IMR-90 (cell line): ENCODE measurements at regions not wholly inside any gene's neighbourhood (a gene's known extent, or its start where the extent isn't known, plus 50 kb on each side); places are given as distances from the start of the nearest gene placed in this dataset.

Experiments used
- ATAC-seq: fragments of 200-7000 bp; cut with Tn5 transposase; 2 replicates; pipeline ENCODE4 v1.9.1; 2020; ENCODE audit warnings: low read depth, mild to moderate bottlenecking, moderate library complexity
- BruUV-seq: library from RNA; stranded (reverse); fragments of 400-500 nt; replicated peaks from 2 replicates; lab custom pipeline; 2021; lab: Mats Ljungman, UMichigan
- CTCF ChIA-PET: fragments of 300-600 bp; formaldehyde crosslinking; extraction: SDS; loops from one replicate; lab custom pipeline; 2021; ENCODE audit warnings: antibody characterized with exemption; lab: Yijun Ruan, JAX
- POLR2A ChIA-PET: fragments of 300-600 bp; sonication (Branson Sonifier 250); formaldehyde crosslinking; loops from one replicate; lab custom pipeline; 2022; ENCODE audit warnings: antibody characterized with exemption; ENCODE audit not compliant: unreplicated experiment; lab: Charles Lee
- DNase-seq: peaks from one replicate; pipeline ENCODE4 v3.0.0; 2013
- H2AFZ ChIP-seq: replicated peaks from 2 replicates; pipeline ENCODE3; 2013; ENCODE audit warnings: low read length, mild to moderate bottlenecking; ENCODE audit not compliant: poor library complexity
- H2AK5ac ChIP-seq: 2 replicates; pipeline ENCODE4 v1.6.1; 2013; ENCODE audit warnings: low read depth, low read length, inconsistent platforms
- H2AK9ac ChIP-seq: replicated peaks from 2 replicates; pipeline ENCODE3; 2013; ENCODE audit warnings: mild to moderate bottlenecking, low read depth, low read length, moderate library complexity; ENCODE audit not compliant: poor library complexity
- H2BK120ac ChIP-seq: 2 replicates; pipeline ENCODE4 v1.6.1; 2013; ENCODE audit warnings: low read depth, low read length, inconsistent platforms
- H2BK15ac ChIP-seq: 3 replicates; pipeline ENCODE4 v1.6.1; 2013; ENCODE audit warnings: low read depth, low read length, inconsistent platforms
- H2BK20ac ChIP-seq: 2 replicates; pipeline ENCODE4 v1.6.1; 2013; ENCODE audit warnings: low read depth, mild to moderate bottlenecking, inconsistent platforms, low read length, moderate library complexity
- H2BK5ac ChIP-seq: 2 replicates; pipeline ENCODE4 v1.6.1; 2013; ENCODE audit warnings: mild to moderate bottlenecking, low read depth, low read length, inconsistent platforms; ENCODE audit not compliant: poor library complexity, severe bottlenecking
- H3K14ac ChIP-seq: replicated peaks from 2 replicates; pipeline ENCODE4 v1.6.1; 2013; ENCODE audit warnings: low read depth, low read length, inconsistent platforms
- H3K18ac ChIP-seq: 2 replicates; pipeline ENCODE4 v1.6.1; 2013; ENCODE audit warnings: low read depth, low read length, control low read depth
- H3K23ac ChIP-seq: 2 replicates; pipeline ENCODE4 v1.6.1; 2013; ENCODE audit warnings: low read depth, low read length, inconsistent platforms
- H3K27ac ChIP-seq: 2 replicates; pipeline ENCODE4 v1.5.1; 2013; ENCODE audit warnings: mild to moderate bottlenecking, control low read depth, low read length; ENCODE audit not compliant: insufficient read depth
- H3K27me3 ChIP-seq: 2 replicates; pipeline ENCODE4 v1.6.1; 2013; ENCODE audit warnings: low read length; ENCODE audit not compliant: control insufficient read depth, insufficient read depth
- H3K36me3 ChIP-seq: 2 replicates; pipeline ENCODE4 v1.6.1; 2013; ENCODE audit warnings: low read length, mixed read lengths; ENCODE audit not compliant: control insufficient read depth, insufficient read depth
- H3K4ac ChIP-seq: 2 replicates; pipeline ENCODE4 v1.6.1; 2013; ENCODE audit warnings: low read depth, low read length, inconsistent platforms
- H3K4me1 ChIP-seq: 2 replicates; pipeline ENCODE4 v1.6.1; 2013; ENCODE audit warnings: low read length, mixed read lengths; ENCODE audit not compliant: control insufficient read depth, insufficient read depth
- H3K4me2 ChIP-seq: 2 replicates; pipeline ENCODE4 v1.6.1; 2013; ENCODE audit warnings: low read depth, mild to moderate bottlenecking, control low read depth, low read length, moderate library complexity
- H3K4me3 ChIP-seq: 2 replicates; pipeline ENCODE4 v1.5.1; 2013; ENCODE audit warnings: low read depth, mild to moderate bottlenecking, control low read depth, low read length, moderate library complexity; ENCODE audit not compliant: insufficient read depth
- H3K56ac ChIP-seq: 2 replicates; pipeline ENCODE4 v1.6.1; 2013; ENCODE audit warnings: low read length, inconsistent platforms; ENCODE audit not compliant: insufficient read depth; ENCODE audit errors: extremely low read depth
- H3K79me1 ChIP-seq, 2 experiments: 2 replicates each; pipeline ENCODE4 v1.6.1; 2013; ENCODE audit warnings: low read length in 2 of 2, inconsistent platforms in 1 of 2, low read depth in 1 of 2
- H3K9ac ChIP-seq: 2 replicates; pipeline ENCODE4 v1.6.1; 2013; ENCODE audit warnings: low read depth, low read length, control low read depth
- H3K9me1 ChIP-seq: 2 replicates; pipeline ENCODE4 v1.6.1; 2013; ENCODE audit warnings: low read length, inconsistent platforms; ENCODE audit not compliant: insufficient read depth
- H3K9me3 ChIP-seq: 2 replicates; pipeline ENCODE4 v1.6.1; 2013; ENCODE audit warnings: low read length; ENCODE audit not compliant: control insufficient read depth, insufficient read depth
- H4K20me1 ChIP-seq: 2 replicates; pipeline ENCODE4 v1.6.1; 2013; ENCODE audit warnings: low read length, inconsistent platforms; ENCODE audit not compliant: insufficient read depth
- H4K5ac ChIP-seq: 2 replicates; pipeline ENCODE4 v1.6.1; 2013; ENCODE audit warnings: mild to moderate bottlenecking, low read depth, low read length, control low read depth
- H4K8ac ChIP-seq, 2 experiments: 2 replicates each; pipeline ENCODE4 v1.6.1; 2013; ENCODE audit warnings: low read depth in 2 of 2, low read length in 2 of 2, control low read depth in 1 of 2, inconsistent platforms in 1 of 2
- H4K91ac ChIP-seq: 2 replicates; pipeline ENCODE4 v1.6.1; 2013; ENCODE audit warnings: low read depth, low read length, inconsistent platforms; ENCODE audit not compliant: insufficient read depth
- BHLHE40 ChIP-seq: fragments of 150-350 bp; IDR thresholded peaks from 2 replicates; pipeline ENCODE4 v1.6.1; 2016; ENCODE audit warnings: mild to moderate bottlenecking, low read depth, low read length
- CHD1 ChIP-seq: IDR thresholded peaks from 2 replicates; pipeline ENCODE4 v1.6.1; 2012; ENCODE audit warnings: low read depth, low read length, improper control_type of control experiment
- CTCF ChIP-seq: conservative IDR thresholded peaks from 2 replicates; pipeline ENCODE4 v1.5.1; 2012; ENCODE audit warnings: mild to moderate bottlenecking, low read depth, low read length, improper control_type of control experiment
- ELK1 ChIP-seq: fragments of 150-350 bp; IDR thresholded peaks from 2 replicates; pipeline ENCODE4 v1.6.1; 2016; ENCODE audit warnings: low read depth, mild to moderate bottlenecking, low read length, moderate library complexity, borderline replicate concordance
- FOS ChIP-seq: fragments of 150-350 bp; IDR thresholded peaks from 2 replicates; pipeline ENCODE4 v1.6.1; 2016; ENCODE audit warnings: low read depth, low read length
- MAZ ChIP-seq: IDR thresholded peaks from 2 replicates; pipeline ENCODE4 v1.6.1; 2012; ENCODE audit warnings: low read depth, mild to moderate bottlenecking, low read length, improper control_type of control experiment, moderate library complexity, borderline replicate concordance
- MXI1 ChIP-seq: IDR thresholded peaks from 2 replicates; pipeline ENCODE4 v1.6.1; 2012; ENCODE audit warnings: low read depth, mild to moderate bottlenecking, low read length, moderate library complexity, borderline replicate concordance
- NFE2L2 ChIP-seq: fragments of 150-350 bp; IDR thresholded peaks from 2 replicates; pipeline ENCODE4 v1.6.1; 2016; ENCODE audit warnings: low read depth, mild to moderate bottlenecking, low read length
- RFX5 ChIP-seq: IDR thresholded peaks from 2 replicates; pipeline ENCODE4 v1.8.0; 2012; ENCODE audit warnings: low read depth, mild to moderate bottlenecking, low read length, moderate library complexity
- WGBS, 2 experiments: methylation state at CpG; one replicate each; pipeline versions ENCODE4 v1.1.5 to v1.1.7; 2013; ENCODE audit warnings: missing lambda C conversion rate in 2 of 2; ENCODE audit not compliant: insufficient read length in 1 of 2; ENCODE audit errors: extremely low coverage in 2 of 2; 5-methylcytosine and 5-hydroxymethylcytosine counted together
- dilution Hi-C: fragments of 300-500 bp; cut with HindIII; formaldehyde crosslinking; loops from one replicate; pipeline ENCODE4 v1.14.3; 2018; ENCODE audit warnings: low sequenced_read_pairs; ENCODE audit not compliant: unreplicated experiment
- in situ Hi-C: fragments of 300-500 bp; cut with MboI; formaldehyde crosslinking; loops from 3 replicates; pipeline ENCODE4 v1.14.3; 2019; ENCODE audit warnings: low sequenced_read_pairs, inconsistent platforms, mixed read lengths
- intact Hi-C: fragments of 100-400 bp; cut with micrococcal nuclease; formaldehyde crosslinking; loops from 2 replicates; pipeline ENCODE4 v1.10.0; 2022

- Histone ChIP-seq H3K9me1 (no peaks in the 10 kb centered on the region), H3K4me2 (no peak overlapping the region), H3K56ac (no peak overlapping the region), H3K79me1 (no peaks in the 10 kb centered on the region), H3K23ac (no peak overlapping the region), H3K27ac (no peak overlapping the region), H3K9me3 (no peaks in the 10 kb centered on the region), H2BK120ac (no peak overlapping the region), H3K36me3 (no peaks in the 10 kb centered on the region), H2AK9ac (no peak overlapping the region), H3K14ac (no peak overlapping the region), H4K5ac (no peak overlapping the region), H2BK20ac (no peak overlapping the region), H2BK15ac (no peak overlapping the region), H3K27me3 (0 out of 2 replicates have a peak, but pooled peaks cover 1% of the 10 kb centered on the region), H3K4ac (no peak overlapping the region), H2AK5ac (no peak overlapping the region), H4K8ac (no peak overlapping the region), H2AFZ (no peak overlapping the region), H3K18ac (no peak overlapping the region), H4K91ac (no peak overlapping the region), H3K9ac (no peak overlapping the region), H2BK5ac (no peak overlapping the region), H3K4me3 (no peak overlapping the region), H3K4me1 (no peaks in the 10 kb centered on the region), H4K20me1 (no peaks in the 10 kb centered on the region)
- BruUV-seq = no TSS peak
- in situ Hi-C loops = no loop called here
- 82% methylated on average over 3 of the region's 4 CpGs; no CpG with 5 or more reads in 1 of the 2 experiments for WGBS, 2 experiments
- ChIA-PET CTCF (no interaction called here), POLR2A (no interaction called here)
- ATAC-seq (no peak), DNase-seq (no peak)
- dilution Hi-C loops = no loop called here
- TF ChIP-seq CTCF = no peak
- no peak for TF ChIP-seq MAZ
- no peak for TF ChIP-seq BHLHE40
- TF ChIP-seq CHD1 = no peak
- TF ChIP-seq NFE2L2 = no peak
- TF ChIP-seq RFX5 = no peak
- no peak for TF ChIP-seq FOS
- no peak for TF ChIP-seq ELK1
- TF ChIP-seq MXI1 = no peak
- intact Hi-C loops = no loop called here
Observed at GRCh38 chr16:17589898-17590297, 119.1 kb upstream of the XYLT1 start.
